Mucosa of descending colon (tissue), 3 donors: ENCODE measurements at regions not wholly inside any gene's neighbourhood (a gene's known extent, or its start where the extent isn't known, plus 50 kb on each side); places are given as distances from the start of the nearest gene placed in this dataset.
"Not testable (repeated sequence)": the region's sequence is repeated elsewhere in the genome, so short reads cannot be mapped to it uniquely, and the experiment has no call there.

ENCODE experiments used
- ATAC-seq: fragments of 200-7000 bp; cut with Tn5 transposase; one replicate; pipeline ENCODE4 v1.9.1; 2020; ENCODE audit warnings: mild to moderate bottlenecking, moderate library complexity
- DNase-seq, 3 donors: peaks; one replicate each; pipeline ENCODE4 v3.0.0-alpha.2; 2020
- H3K36me3 ChIP-seq: fragments of 200-600 bp; one replicate; pipeline ENCODE4 v1.8.0; 2021; ENCODE audit warnings: low read depth, mild to moderate bottlenecking
- H3K4me1 ChIP-seq: fragments of 200-600 bp; one replicate; pipeline ENCODE4 v1.8.0; 2021; ENCODE audit warnings: low read depth, mild to moderate bottlenecking
- H3K4me3 ChIP-seq: fragments of 200-600 bp; one replicate; pipeline ENCODE4 v1.8.0; 2021; ENCODE audit warnings: mild to moderate bottlenecking
- H3K9me3 ChIP-seq: fragments of 200-600 bp; one replicate; pipeline ENCODE4 v1.8.0; 2021; ENCODE audit warnings: mild to moderate bottlenecking
- intact Hi-C, 2 donors: fragments of 100-400 bp; cut with DNase I in 1 of 2; cut with micrococcal nuclease in 1 of 2; formaldehyde crosslinking; loops; one replicate each; pipeline versions ENCODE4 v1.11.0 to v1.11.1; 2022; cut with DNase I, micrococcal nuclease
- TF ChIP-seq, protein P1 (sequence below): fragments of 200-600 bp; IDR thresholded peaks from one replicate; pipeline ENCODE4 v1.8.0; 2022; ENCODE audit warnings: antibody characterized with exemption, mild to moderate bottlenecking
- donor health status: DM: no; HTN: no; CAD: no; lungs with moderate emphysema.
- donor health status: DM: no; HTN: no; CAD: no.
- donor health status: DM: no; HTN: yes; CAD: no.

- no peaks in the 10 kb centered on the region for H3K9me3 ChIP-seq
- DNase-seq (no peak), ATAC-seq (no peak)
- H3K4me3 ChIP-seq = no peak overlapping the region
- intact Hi-C loops = no loop called here
- TF ChIP-seq, protein P1, sequence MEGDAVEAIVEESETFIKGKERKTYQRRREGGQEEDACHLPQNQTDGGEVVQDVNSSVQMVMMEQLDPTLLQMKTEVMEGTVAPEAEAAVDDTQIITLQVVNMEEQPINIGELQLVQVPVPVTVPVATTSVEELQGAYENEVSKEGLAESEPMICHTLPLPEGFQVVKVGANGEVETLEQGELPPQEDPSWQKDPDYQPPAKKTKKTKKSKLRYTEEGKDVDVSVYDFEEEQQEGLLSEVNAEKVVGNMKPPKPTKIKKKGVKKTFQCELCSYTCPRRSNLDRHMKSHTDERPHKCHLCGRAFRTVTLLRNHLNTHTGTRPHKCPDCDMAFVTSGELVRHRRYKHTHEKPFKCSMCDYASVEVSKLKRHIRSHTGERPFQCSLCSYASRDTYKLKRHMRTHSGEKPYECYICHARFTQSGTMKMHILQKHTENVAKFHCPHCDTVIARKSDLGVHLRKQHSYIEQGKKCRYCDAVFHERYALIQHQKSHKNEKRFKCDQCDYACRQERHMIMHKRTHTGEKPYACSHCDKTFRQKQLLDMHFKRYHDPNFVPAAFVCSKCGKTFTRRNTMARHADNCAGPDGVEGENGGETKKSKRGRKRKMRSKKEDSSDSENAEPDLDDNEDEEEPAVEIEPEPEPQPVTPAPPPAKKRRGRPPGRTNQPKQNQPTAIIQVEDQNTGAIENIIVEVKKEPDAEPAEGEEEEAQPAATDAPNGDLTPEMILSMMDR = no peak
- no peaks in the 10 kb centered on the region for H3K36me3 ChIP-seq
- H3K4me1 ChIP-seq = peaks cover 4% of the 10 kb centered on the region
These were observed 975.8 kb upstream of the DEFB115 start for GRCh38 chr20:30281584-30282197.

GRCh38 chr20:30283476-30284280, 973.8 kb upstream of the DEFB115 start:
- peak; percentile 58 to 90 (median 83) for DNase-seq
- ATAC-seq = peak; percentile 60
- H3K4me3 ChIP-seq = peak overlapping the region; percentile 0
- H3K9me3 ChIP-seq, H3K36me3 ChIP-seq, intact Hi-C loops, H3K4me1 ChIP-seq: not testable (repeated sequence)

- Histone ChIP-seq H3K36me3 (no peaks in the 10 kb centered on the region), H3K4me1 (peaks cover 4% of the 10 kb centered on the region), H3K4me3 (peak overlapping the region; percentile 0), H3K9me3 (no peaks in the 10 kb centered on the region)
- no peak for DNase-seq
- no peak for ATAC-seq
- TF ChIP-seq, protein P1 = no peak
- intact Hi-C loops = no loop called here
These were observed 973.1 kb upstream of the DEFB115 start for GRCh38 chr20:30284281-30284905.

DNA sequence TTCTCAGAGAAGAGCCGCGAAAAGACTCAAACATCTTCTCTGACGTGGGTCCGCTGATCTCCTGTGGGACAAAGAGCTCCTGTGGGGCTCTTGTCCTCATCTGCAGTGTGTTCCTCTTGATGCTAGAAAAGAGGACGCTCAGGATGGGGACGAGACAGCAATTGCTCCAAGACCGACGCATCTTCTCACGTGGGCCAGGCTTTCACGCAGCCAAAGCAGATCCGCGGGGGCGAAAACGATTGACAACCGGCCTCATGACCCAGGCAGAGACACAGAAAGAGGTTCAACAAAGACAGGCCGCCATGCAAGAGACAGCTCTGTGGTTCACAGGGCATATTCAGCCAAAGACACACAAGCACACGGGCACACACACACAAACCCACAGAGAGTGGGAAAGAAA, 971.8 kb upstream of the DEFB115 start:
- DNase-seq = no peak
- intact Hi-C loops = no loop called here

GRCh38 chr20:30286157-30286556, 971.3 kb upstream of the DEFB115 start:
- ATAC-seq = no peak
- Histone ChIP-seq H3K9me3 (no peaks in the 10 kb centered on the region), H3K4me3 (no peak overlapping the region), H3K4me1 (peaks cover 4% of the 10 kb centered on the region), H3K36me3 (no peaks in the 10 kb centered on the region)
- intact Hi-C loops = no loop called here
- DNase-seq = no peak
- TF ChIP-seq, protein P1 = no peak

More for the DNA sequence above, 971.8 kb upstream of the DEFB115 start:
- TF ChIP-seq, protein P1 = no peak
- no peaks in the 10 kb centered on the region for H3K36me3 ChIP-seq
- peaks cover 4% of the 10 kb centered on the region for H3K4me1 ChIP-seq
- ATAC-seq = no peak
- H3K4me3 ChIP-seq = no peak overlapping the region
- H3K9me3 ChIP-seq = no peaks in the 10 kb centered on the region

DNA sequence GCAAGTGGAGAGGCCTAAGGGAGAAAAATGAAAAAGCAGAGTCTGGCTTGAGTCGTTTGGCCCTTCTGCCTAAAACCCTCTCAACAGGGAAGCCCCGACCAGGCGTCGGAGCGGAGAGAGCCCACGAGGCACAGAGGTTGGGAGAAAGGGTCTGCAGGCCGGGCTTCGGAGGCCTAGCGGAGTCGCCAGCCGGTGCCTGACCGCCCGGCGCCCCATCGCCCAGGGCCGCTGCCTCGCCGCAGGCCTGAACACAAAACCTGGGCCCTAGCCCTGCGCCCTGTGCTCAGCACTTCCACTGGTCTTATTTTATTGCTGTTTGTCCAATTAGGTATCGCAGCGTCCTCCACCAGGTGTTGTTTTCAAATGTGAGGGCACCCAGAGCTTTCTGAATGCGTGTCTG, 970.0 kb upstream of the DEFB115 start:
- H3K9me3 ChIP-seq, ATAC-seq, H3K4me3 ChIP-seq, intact Hi-C loops, H3K4me1 ChIP-seq, DNase-seq, H3K36me3 ChIP-seq: not testable (repeated sequence)
